Prostate gland (tissue), 2 donors: ENCODE measurements at regions not wholly inside any gene's neighbourhood (a gene's known extent, or its start where the extent isn't known, plus 50 kb on each side); places are given as distances from the start of the nearest gene placed in this dataset.

ENCODE experiments used
- DNase-seq: peaks from one replicate; pipeline ENCODE4 v3.0.0-alpha.2; 2019; ENCODE audit warnings: low spot score
- H3K27ac ChIP-seq, 2 donors: fragments of 200-600 bp; sonication (generic); 2 replicates each; pipeline ENCODE4 v1.5.1; 2017 to 2019
- H3K27me3 ChIP-seq: fragments of 200-600 bp; sonication (generic); replicated peaks from 2 replicates; pipeline ENCODE4 v1.5.1; 2019; ENCODE audit not compliant: insufficient read depth
- H3K36me3 ChIP-seq, 2 donors: fragments of 200-600 bp; sonication (generic); 1 replicate in 1 of 2; 2 replicates in 1 of 2; pipeline versions ENCODE4 v1.5.1 to v1.8.1; 2017 to 2019
- H3K4me1 ChIP-seq: fragments of 200-600 bp; sonication (generic); replicated peaks from 2 replicates; pipeline ENCODE4 v1.5.1; 2019
- H3K4me3 ChIP-seq, 2 donors: fragments of 200-600 bp; sonication (generic); 2 replicates each; pipeline ENCODE4 v1.5.1; 2017 to 2019
- H3K9me3 ChIP-seq: fragments of 200-600 bp; sonication (generic); 2 replicates; pipeline ENCODE4 v1.5.1; 2017
- CTCF ChIP-seq, 4 experiments: fragments of 200-600 bp in 2 of 4; fragments of 450-650 bp in 2 of 4; sonication (generic) in 2 of 4; IDR thresholded peaks; 1 replicate in 3 of 4; 2 replicates in 1 of 4; pipeline ENCODE4 v1.5.1; 2016 to 2019; ENCODE audit warnings: antibody characterized with exemption in 4 of 4, mild to moderate bottlenecking in 2 of 4, moderate library complexity in 2 of 4
- POLR2A ChIP-seq: fragments of 450-650 bp; IDR thresholded peaks from one replicate; pipeline ENCODE4 v1.6.1; 2016; ENCODE audit warnings: antibody characterized with exemption, mild to moderate bottlenecking
- POLR2AphosphoS5 ChIP-seq: sonication (generic); formaldehyde crosslinking; IDR thresholded peaks from one replicate; pipeline ENCODE4 v1.6.1; 2017; ENCODE audit warnings: antibody characterized with exemption
- WGBS: methylation state at CpG from one replicate; pipeline ENCODE4 v1.1.5; 2018; 5-methylcytosine and 5-hydroxymethylcytosine counted together
- intact Hi-C: fragments of 100-400 bp; cut with DNase I; formaldehyde crosslinking; loops from one replicate; pipeline ENCODE4 v1.14.2; 2022

GRCh38 chr18:30093376-30093775 is 949.2 kb downstream of the DSC3 start:
- WGBS, result 85% methylated on average over 4 of the region's 4 CpGs
- H3K36me3 ChIP-seq, result no peaks in the 10 kb centered on the region
- H3K4me1 ChIP-seq, result no peaks in the 10 kb centered on the region
- no peaks in the 10 kb centered on the region for H3K27me3 ChIP-seq
- no peak overlapping the region for H3K4me3 ChIP-seq
- intact Hi-C loops, result no loop called here
- H3K27ac ChIP-seq, result no peak overlapping the region
- TF ChIP-seq POLR2AphosphoS5, result no peak
- H3K9me3 ChIP-seq, result no peaks in the 10 kb centered on the region
- no peak for DNase-seq

GRCh38 chr18:30088238-30089015 is 954.1 kb downstream of the DSC3 start:
- no peaks in the 10 kb centered on the region for H3K9me3 ChIP-seq
- H3K4me1 ChIP-seq, result no peaks in the 10 kb centered on the region
- TF ChIP-seq CTCF (IDR thresholded peaks at IDR 0.05), result no peak
- no peak for TF ChIP-seq POLR2A
- TF ChIP-seq POLR2AphosphoS5, result no peak
- H3K27me3 ChIP-seq, result no peaks in the 10 kb centered on the region
- DNase-seq, result no peak
- intact Hi-C loops, result no loop called here
- H3K27ac ChIP-seq, result no peak overlapping the region
- H3K36me3 ChIP-seq, result no peaks in the 10 kb centered on the region
- H3K4me3 ChIP-seq, result no peak overlapping the region

- DNase-seq, result no peak
- H3K9me3 ChIP-seq, result no peaks in the 10 kb centered on the region
- H3K4me3 ChIP-seq, result no peak overlapping the region
- H3K27ac ChIP-seq, result no peak overlapping the region
- WGBS, result 90% methylated on average over 1 of the region's 1 CpG
- intact Hi-C loops, result no loop called here
- H3K36me3 ChIP-seq, result no peaks in the 10 kb centered on the region
- TF ChIP-seq CTCF (IDR thresholded peaks at IDR 0.05), result no peak
- TF ChIP-seq POLR2A, result no peak
- no peak for TF ChIP-seq POLR2AphosphoS5
- no peaks in the 10 kb centered on the region for H3K4me1 ChIP-seq
- H3K27me3 ChIP-seq, result no peaks in the 10 kb centered on the region
Measured at GRCh38 chr18:30086351-30086750, 956.2 kb downstream of the DSC3 start.

DNA sequence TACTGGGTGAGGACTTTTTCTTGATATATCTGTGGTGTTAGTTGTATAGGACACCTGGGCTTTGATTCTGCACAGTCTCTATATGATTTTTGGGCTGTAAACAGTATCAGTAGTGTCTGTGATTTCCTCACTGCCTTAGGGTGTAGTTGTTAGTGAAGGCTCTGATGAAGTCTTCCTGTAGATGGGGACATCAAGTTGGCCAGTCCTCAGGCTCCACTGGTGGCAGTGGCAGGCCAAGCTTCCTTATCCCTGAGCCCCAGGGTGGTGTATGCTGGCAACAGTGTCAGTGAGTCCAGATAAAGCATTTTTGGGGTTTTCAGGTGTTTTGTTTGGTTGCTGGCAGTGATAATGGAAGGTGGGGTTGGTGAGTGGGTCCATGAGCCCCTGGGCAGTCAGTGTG is 961.4 kb downstream of the DSC3 start:
- no peak for DNase-seq
- no peaks in the 10 kb centered on the region for H3K4me1 ChIP-seq
- no peak for TF ChIP-seq POLR2A
- no peak for TF ChIP-seq CTCF (IDR thresholded peaks at IDR 0.05)
- no peak for TF ChIP-seq POLR2AphosphoS5
- H3K4me3 ChIP-seq, result no peak overlapping the region
- H3K27ac ChIP-seq, result no peak overlapping the region
- H3K36me3 ChIP-seq, result no peaks in the 10 kb centered on the region
- intact Hi-C loops, result no loop called here
- H3K9me3 ChIP-seq, result no peaks in the 10 kb centered on the region
- no peaks in the 10 kb centered on the region for H3K27me3 ChIP-seq

GRCh38 chr18:30072609-30073385 is 969.7 kb downstream of the DSC3 start:
- TF ChIP-seq POLR2AphosphoS5 (no peak), CTCF (IDR thresholded peaks at IDR 0.05) (no peak), POLR2A (no peak)
- DNase-seq, result no peak
- Histone ChIP-seq H3K9me3 (no peaks in the 10 kb centered on the region), H3K27ac (no peak overlapping the region), H3K4me1 (no peaks in the 10 kb centered on the region), H3K4me3 (no peak overlapping the region), H3K27me3 (no peaks in the 10 kb centered on the region), H3K36me3 (no peaks in the 10 kb centered on the region)
- 72% methylated on average over 5 of the region's 5 CpGs for WGBS
- intact Hi-C loops, result no loop called here
